ENCODE measurements at regions not wholly inside any gene's neighbourhood (a gene's known extent, or its start where the extent isn't known, plus 50 kb on each side); places are given as distances from the start of the nearest gene placed in this dataset.

- TF ChIP-seq CTCF (IDR thresholded peaks at IDR 0.05) (no peak), POLR2A (IDR thresholded peaks at IDR 0.05) (no peak), EP300 (IDR thresholded peaks at IDR 0.05) (no peak), POLR2AphosphoS5 (IDR thresholded peaks at IDR 0.05) (no peak)
These were observed 429.3 kb upstream of the NBEA start for GRCh38 chr13:34512817-34513216.

Measured in gastroesophageal sphincter (tissue), 3 donors.